HG03558 (cell line): ENCODE measurements at regions not wholly inside any gene's neighbourhood (a gene's known extent, or its start where the extent isn't known, plus 50 kb on each side); places are given as distances from the start of the nearest gene placed in this dataset.

Experiments
- ATAC-seq: cut with Tn5 transposase; IDR thresholded peaks from one replicate; pipeline ENCODE4 v1.9.1; 2021; ENCODE audit warnings: moderate number of reproducible peaks; ENCODE audit not compliant: unreplicated experiment; ENCODE audit errors: extremely low read depth

GRCh38 chr4:149136951-149137620 is 678.6 kb downstream of the IQCM start:
- no peak for ATAC-seq

DNA sequence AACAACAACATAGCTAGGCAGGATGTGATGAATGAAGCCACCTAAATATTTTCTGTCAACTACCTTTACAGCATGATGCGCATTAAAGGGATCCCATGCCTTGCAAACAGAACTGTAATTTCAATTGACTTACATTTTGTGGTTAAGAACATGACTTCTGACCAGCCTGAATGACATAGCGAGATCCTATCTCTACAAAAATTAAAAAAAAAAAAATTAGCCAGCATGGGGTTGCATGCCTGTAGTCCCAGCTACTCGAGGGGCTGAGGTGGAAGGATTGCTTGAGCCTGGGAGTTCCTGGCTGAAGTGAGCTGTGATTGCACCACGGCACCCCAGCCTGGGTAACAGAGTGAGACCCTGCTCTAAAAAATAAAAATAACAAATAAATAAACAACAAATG is 680.6 kb downstream of the IQCM start:
- no peak for ATAC-seq

DNA sequence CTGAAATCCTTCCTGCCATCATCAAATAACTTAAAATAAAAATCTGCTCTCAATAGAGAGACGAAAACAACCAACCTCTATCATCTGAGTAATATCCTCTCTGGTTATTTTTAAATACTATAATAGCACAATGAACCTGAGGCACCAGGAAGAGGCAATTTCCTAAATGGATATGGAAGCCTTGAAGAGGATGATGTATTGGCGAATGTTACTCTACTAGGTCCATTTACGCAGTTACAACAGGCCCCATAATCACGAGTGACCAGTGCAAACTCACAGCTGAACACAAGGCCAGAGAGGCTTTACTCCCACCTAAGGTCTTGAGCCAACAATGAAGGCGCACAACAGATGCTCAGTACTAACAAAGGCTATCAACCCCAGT is 678.8 kb upstream of the NR3C2 start:
- no peak for ATAC-seq

GRCh38 chr4:149120331-149121022 is 678.3 kb upstream of the NR3C2 start:
- no peak for ATAC-seq

GRCh38 chr4:149116806-149117205 is 674.6 kb upstream of the NR3C2 start:
- ATAC-seq, result no peak

DNA sequence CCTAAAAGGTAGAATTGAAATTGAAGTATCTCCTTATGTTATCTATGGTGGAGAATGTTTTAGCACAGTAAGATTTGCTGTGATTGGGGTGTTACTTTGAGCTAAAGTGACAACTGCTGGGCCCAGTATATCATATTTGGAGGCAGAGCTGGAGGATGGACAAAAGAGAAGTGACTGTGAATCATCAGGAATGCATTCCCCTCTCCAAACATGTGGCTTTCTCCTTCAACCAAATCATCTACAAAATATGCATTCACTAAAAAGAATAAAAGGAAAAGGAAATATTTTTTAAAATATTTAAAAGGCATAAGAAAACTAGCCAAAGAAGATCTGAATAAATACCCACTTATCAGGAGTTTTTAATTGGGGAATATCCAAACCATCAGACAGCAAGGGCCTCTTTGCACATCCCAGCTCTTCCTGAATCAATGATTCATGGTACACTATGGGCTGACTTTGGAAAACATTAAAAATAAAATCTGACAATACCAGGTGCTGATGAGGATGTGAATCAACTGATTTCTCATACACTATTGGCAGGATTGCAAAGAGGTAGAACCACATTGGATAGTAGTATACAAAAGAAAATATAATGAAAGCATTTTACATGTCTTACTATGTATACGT is 671.7 kb upstream of the NR3C2 start:
- ATAC-seq, result no peak

- no peak for ATAC-seq
Measured at GRCh38 chr4:149112109-149112508, 669.9 kb upstream of the NR3C2 start.

DNA sequence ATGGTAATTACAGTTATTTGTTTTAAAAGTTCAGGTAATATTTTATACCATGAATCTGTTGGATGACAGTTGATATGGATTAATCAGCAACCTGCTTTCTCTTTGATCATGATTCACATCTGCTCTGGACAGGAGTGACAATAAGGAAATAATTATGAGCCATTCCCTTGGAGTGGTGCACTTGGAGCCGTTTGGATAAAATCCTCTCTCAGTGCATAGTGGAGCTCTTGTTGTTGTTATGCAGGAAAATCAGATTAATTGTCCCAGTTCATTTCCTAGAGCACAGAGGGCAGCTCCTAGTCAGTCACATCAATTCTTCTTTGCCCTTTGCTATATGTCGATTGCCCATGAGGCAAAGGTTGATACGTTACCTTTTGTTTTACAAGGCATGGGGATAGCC is 668.3 kb upstream of the NR3C2 start:
- ATAC-seq, result no peak

- ATAC-seq, result no peak
Measured at GRCh38 chr4:149108626-149109025, 666.4 kb upstream of the NR3C2 start.

GRCh38 chr4:149102765-149103164 is 660.6 kb upstream of the NR3C2 start:
- ATAC-seq, result no peak

GRCh38 chr4:149101649-149102048 is 659.4 kb upstream of the NR3C2 start:
- no peak for ATAC-seq

GRCh38 chr4:149095811-149096210 is 653.6 kb upstream of the NR3C2 start:
- ATAC-seq, result no peak

GRCh38 chr4:149095001-149095400 is 652.8 kb upstream of the NR3C2 start:
- no peak for ATAC-seq

GRCh38 chr4:149084144-149084543 is 641.9 kb upstream of the NR3C2 start:
- no peak for ATAC-seq

- ATAC-seq, result no peak
Measured at GRCh38 chr4:149077181-149077580, 635.0 kb upstream of the NR3C2 start.

DNA sequence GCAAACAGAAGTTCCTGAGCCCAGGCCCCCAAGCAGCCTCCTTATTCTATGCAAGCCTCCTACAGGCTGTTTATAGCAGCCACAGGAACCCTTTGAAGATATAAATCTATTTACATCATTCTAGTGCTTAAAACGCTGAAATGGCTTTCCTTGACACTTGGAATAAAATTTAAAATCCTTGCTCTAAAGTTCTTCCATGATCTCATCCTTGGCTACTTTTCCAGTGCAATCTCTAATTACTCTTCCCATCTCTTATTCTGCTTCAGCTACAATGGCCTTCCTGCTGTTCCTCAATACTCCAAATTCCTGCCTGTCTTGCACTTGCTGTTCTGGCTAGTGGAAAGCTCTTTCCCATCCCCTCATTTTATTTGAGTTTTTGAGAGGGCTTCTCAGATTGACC is 634.2 kb upstream of the NR3C2 start:
- no peak for ATAC-seq

GRCh38 chr4:149072384-149072783 is 630.2 kb upstream of the NR3C2 start:
- no peak for ATAC-seq

DNA sequence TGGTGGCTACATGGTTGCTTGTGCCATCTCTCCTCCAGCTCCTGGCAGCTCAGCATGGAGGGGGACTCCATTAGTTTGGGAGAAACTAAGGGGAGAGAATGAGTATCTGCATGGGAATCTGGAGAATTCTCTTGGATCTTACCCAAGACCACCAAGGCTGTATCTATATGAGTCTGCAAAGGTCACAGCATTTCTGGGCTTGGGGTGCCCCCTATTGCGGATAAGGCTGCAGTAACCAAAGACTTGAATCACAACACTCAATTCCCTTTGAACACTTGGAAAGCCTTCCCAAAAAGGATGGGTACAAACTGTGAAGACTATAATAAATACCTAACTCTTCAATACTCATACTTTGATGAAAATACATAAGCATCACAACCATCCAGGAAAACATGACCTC is 623.5 kb upstream of the NR3C2 start:
- ATAC-seq, result no peak

- no peak for ATAC-seq
Measured at GRCh38 chr4:149062997-149063396, 620.8 kb upstream of the NR3C2 start.

DNA sequence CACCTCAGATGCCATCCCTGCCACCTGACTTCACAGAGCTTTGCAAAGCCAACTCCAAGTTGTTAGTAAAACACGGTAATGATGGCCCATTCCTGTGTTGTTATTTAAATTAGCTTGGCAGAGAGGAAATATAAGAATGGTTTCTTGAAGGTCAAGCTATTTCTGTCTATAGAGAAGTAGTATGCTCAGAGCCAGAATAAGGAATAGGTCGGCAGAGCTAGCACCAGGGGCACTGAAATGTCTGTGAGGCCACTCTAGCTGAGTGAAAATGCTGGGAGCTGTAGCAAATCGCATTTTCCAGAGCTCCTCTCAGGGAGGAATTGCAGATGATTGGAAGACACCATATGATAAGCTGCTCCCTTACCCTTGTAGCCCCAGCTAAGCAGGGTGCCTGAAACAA is 615.4 kb upstream of the NR3C2 start:
- no peak for ATAC-seq

- no peak for ATAC-seq
Measured at GRCh38 chr4:149056615-149057014, 614.4 kb upstream of the NR3C2 start.

DNA sequence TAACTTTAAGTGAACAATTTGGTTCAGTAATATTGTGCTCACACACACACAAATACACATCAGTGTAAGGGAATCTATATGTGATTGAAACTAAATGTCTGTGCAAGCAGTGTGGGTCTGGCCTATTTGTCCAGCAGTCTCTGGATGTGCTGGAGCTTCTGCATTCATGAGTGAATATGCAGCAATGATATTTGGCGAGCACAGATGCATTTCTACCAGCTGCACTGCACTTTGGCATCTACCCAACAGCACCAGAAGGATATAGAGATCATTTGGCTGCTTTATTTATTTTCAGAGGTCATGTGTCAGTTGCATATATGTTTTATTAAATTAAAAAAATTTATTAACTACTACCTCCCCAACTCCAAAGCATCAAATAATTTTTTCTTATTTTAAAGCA is 613.4 kb upstream of the NR3C2 start:
- ATAC-seq, result no peak
